ENCODE measurements at regions not wholly inside any gene's neighbourhood (a gene's known extent, or its start where the extent isn't known, plus 50 kb on each side); places are given as distances from the start of the nearest gene placed in this dataset.

- no peak for TF ChIP-seq POLR2A (IDR thresholded peaks at IDR 0.05; ENCODE audit: low read length)
- no peak for TF ChIP-seq CTCF (IDR thresholded peaks at IDR 0.05)
- TF ChIP-seq EP300 (IDR thresholded peaks at IDR 0.05) = no peak
- no peak for TF ChIP-seq JUN (IDR thresholded peaks at IDR 0.05)
- no peak for TF ChIP-seq SMC3 (IDR thresholded peaks at IDR 0.05)
These were observed 226.7 kb upstream of the PPP2R2D start for GRCh38 chr10:131674130-131674529.
